Astrocyte (in vitro differentiated cells and primary cell): ENCODE measurements at regions not wholly inside any gene's neighbourhood (a gene's known extent, or its start where the extent isn't known, plus 50 kb on each side); places are given as distances from the start of the nearest gene placed in this dataset.

Experiments used
- DNase-seq: peaks from one replicate; pipeline ENCODE4 v3.0.0-alpha.2; 2010; ENCODE audit warnings: low read depth
- FAIRE-seq: peaks from 2 replicates; lab custom pipeline; 2011; peaks lifted over from hg19 to GRCh38; lab: Jason Lieb, UNC
- H2AFZ ChIP-seq: 2 replicates; pipeline ENCODE4 v1.6.0; 2012; ENCODE audit warnings: low read depth, low read length, inconsistent platforms
- H3K27ac ChIP-seq: 2 replicates; pipeline ENCODE4 v1.5.1; 2011; ENCODE audit warnings: low read depth, low read length, inconsistent platforms
- H3K27me3 ChIP-seq: 2 replicates; pipeline ENCODE4 v1.6.0; 2011; ENCODE audit warnings: low read length, inconsistent platforms; ENCODE audit not compliant: insufficient read depth
- H3K36me3 ChIP-seq: 2 replicates; pipeline ENCODE4 v1.5.1; 2011; ENCODE audit warnings: low read length, inconsistent platforms; ENCODE audit not compliant: insufficient read depth
- H3K4me1 ChIP-seq: 2 replicates; pipeline ENCODE4 v1.5.1; 2011; ENCODE audit warnings: low read length, inconsistent platforms; ENCODE audit not compliant: insufficient read depth
- H3K4me2 ChIP-seq: 2 replicates; pipeline ENCODE4 v1.6.0; 2012; ENCODE audit warnings: low read length, inconsistent platforms
- H3K4me3 ChIP-seq: 2 replicates; pipeline ENCODE4 v1.5.1; 2011; ENCODE audit warnings: low read depth, mild to moderate bottlenecking, low read length, inconsistent platforms; ENCODE audit not compliant: insufficient read depth
- H3K79me2 ChIP-seq: 2 replicates; pipeline ENCODE4 v1.6.0; 2012; ENCODE audit warnings: mild to moderate bottlenecking, low read length, inconsistent platforms; ENCODE audit not compliant: insufficient read depth
- H3K9ac ChIP-seq: 2 replicates; pipeline ENCODE4 v1.6.0; 2012; ENCODE audit warnings: mild to moderate bottlenecking, low read length, inconsistent platforms
- H3K9me3 ChIP-seq: 2 replicates; pipeline ENCODE4 v1.5.1; 2012; ENCODE audit warnings: low read depth, mild to moderate bottlenecking, low read length, inconsistent platforms; ENCODE audit not compliant: insufficient read depth
- H4K20me1 ChIP-seq: 2 replicates; pipeline ENCODE4 v1.6.0; 2012; ENCODE audit warnings: low read length, inconsistent platforms; ENCODE audit not compliant: insufficient read depth
- H3K27ac Mint-ChIP-seq: one replicate; pipeline ENCODE4 v1.8.0; 2021; ENCODE audit warnings: mild to moderate bottlenecking, mixed read lengths; ENCODE audit not compliant: unreplicated experiment
- H3K27me3 Mint-ChIP-seq: one replicate; pipeline ENCODE4 v1.8.0; 2021; ENCODE audit warnings: low read depth, mixed read lengths; ENCODE audit not compliant: unreplicated experiment
- H3K36me3 Mint-ChIP-seq: one replicate; pipeline ENCODE4 v1.8.0; 2021; ENCODE audit warnings: low read depth, mixed read lengths; ENCODE audit not compliant: unreplicated experiment
- H3K4me1 Mint-ChIP-seq: one replicate; pipeline ENCODE4 v1.8.0; 2021; ENCODE audit warnings: low read depth, mixed read lengths; ENCODE audit not compliant: unreplicated experiment
- H3K4me3 Mint-ChIP-seq: one replicate; pipeline ENCODE4 v1.8.0; 2021; ENCODE audit warnings: mild to moderate bottlenecking, moderate library complexity, mixed read lengths; ENCODE audit not compliant: unreplicated experiment
- H3K9me3 Mint-ChIP-seq: one replicate; pipeline ENCODE4 v1.8.0; 2021; ENCODE audit warnings: mild to moderate bottlenecking, mixed read lengths; ENCODE audit not compliant: unreplicated experiment
- EZH2 ChIP-seq: IDR thresholded peaks from 2 replicates; pipeline ENCODE4 v1.6.1; 2012; ENCODE audit warnings: mild to moderate bottlenecking, low read length, inconsistent platforms; ENCODE audit not compliant: insufficient read depth
- TF ChIP-seq, protein P1 (sequence below): IDR thresholded peaks from 2 replicates; pipeline ENCODE4 v1.5.1; 2011; ENCODE audit warnings: low read depth, mild to moderate bottlenecking, inconsistent platforms, low read length, moderate library complexity; ENCODE audit not compliant: insufficient read depth

DNA sequence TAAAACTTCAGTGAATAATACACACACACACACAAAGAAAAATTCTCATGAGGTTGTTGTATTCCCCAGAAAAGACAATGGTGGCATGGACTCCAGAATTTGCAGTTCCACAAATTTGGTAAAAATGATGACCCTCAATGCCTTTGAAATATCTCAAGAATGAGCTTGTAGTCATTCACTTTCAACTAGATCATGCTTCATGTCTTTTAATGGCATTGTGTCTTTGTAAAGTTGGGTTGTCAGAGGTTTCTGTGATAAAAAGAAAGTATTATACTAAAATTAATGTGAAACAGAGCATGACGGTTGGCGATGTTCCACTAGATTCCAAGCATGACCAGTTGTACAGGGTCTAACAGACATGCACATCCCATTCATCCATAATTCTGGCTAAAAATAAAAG lies 685.0 kb upstream of the FRG1 start:
- H3K9me3 ChIP-seq: no peaks in the 10 kb centered on the region
- H3K9ac ChIP-seq: no peak overlapping the region
- no peak overlapping the region for H3K4me3 ChIP-seq
- TF ChIP-seq, protein P1, sequence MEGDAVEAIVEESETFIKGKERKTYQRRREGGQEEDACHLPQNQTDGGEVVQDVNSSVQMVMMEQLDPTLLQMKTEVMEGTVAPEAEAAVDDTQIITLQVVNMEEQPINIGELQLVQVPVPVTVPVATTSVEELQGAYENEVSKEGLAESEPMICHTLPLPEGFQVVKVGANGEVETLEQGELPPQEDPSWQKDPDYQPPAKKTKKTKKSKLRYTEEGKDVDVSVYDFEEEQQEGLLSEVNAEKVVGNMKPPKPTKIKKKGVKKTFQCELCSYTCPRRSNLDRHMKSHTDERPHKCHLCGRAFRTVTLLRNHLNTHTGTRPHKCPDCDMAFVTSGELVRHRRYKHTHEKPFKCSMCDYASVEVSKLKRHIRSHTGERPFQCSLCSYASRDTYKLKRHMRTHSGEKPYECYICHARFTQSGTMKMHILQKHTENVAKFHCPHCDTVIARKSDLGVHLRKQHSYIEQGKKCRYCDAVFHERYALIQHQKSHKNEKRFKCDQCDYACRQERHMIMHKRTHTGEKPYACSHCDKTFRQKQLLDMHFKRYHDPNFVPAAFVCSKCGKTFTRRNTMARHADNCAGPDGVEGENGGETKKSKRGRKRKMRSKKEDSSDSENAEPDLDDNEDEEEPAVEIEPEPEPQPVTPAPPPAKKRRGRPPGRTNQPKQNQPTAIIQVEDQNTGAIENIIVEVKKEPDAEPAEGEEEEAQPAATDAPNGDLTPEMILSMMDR: no peak
- no peak for TF ChIP-seq EZH2
- H3K27ac ChIP-seq: no peak overlapping the region
- H3K4me1 Mint-ChIP-seq: peaks cover 4% of the 10 kb centered on the region
- no peaks in the 10 kb centered on the region for H3K4me1 ChIP-seq
- no peaks in the 10 kb centered on the region for H3K79me2 ChIP-seq
- H2AFZ ChIP-seq: no peak overlapping the region
- H3K4me2 ChIP-seq: no peak overlapping the region
- no peaks in the 10 kb centered on the region for H4K20me1 ChIP-seq
- H3K9me3 Mint-ChIP-seq: peaks cover 12% of the 10 kb centered on the region
- H3K36me3 Mint-ChIP-seq: peaks cover 1% of the 10 kb centered on the region
- H3K36me3 ChIP-seq: no peaks in the 10 kb centered on the region
- no peak overlapping the region for H3K4me3 Mint-ChIP-seq
- H3K27me3 Mint-ChIP-seq: no peaks in the 10 kb centered on the region
- FAIRE-seq: no peak
- H3K27me3 ChIP-seq: no peaks in the 10 kb centered on the region
- no peak overlapping the region for H3K27ac Mint-ChIP-seq
- DNase-seq: no peak

DNA sequence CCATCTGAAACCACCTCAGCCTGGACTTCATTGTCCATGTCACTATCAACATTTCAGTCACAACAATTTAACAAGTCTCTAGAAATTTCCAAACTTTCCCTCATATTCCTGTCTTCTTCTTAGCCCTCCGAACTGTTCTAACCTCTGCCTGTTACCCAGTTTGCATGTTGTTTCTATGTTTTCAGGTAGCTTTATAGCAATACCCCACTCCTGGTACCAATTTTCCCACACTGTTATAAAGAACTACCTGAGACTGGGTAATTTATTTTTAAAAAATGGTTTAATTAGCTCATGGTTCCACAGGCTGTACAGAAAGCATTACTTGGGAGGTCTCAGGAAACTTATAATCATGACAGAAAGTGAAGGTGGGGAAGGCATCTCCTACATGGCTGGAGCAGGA lies 679.2 kb upstream of the FRG1 start:
- H3K79me2 ChIP-seq: no peaks in the 10 kb centered on the region
- no peak overlapping the region for H3K27ac Mint-ChIP-seq
- no peaks in the 10 kb centered on the region for H3K4me1 ChIP-seq
- no peak overlapping the region for H3K9ac ChIP-seq
- DNase-seq (no peak), FAIRE-seq (no peak)
- H3K9me3 Mint-ChIP-seq: peaks cover 9% of the 10 kb centered on the region
- peaks cover 3% of the 10 kb centered on the region for H3K9me3 ChIP-seq
- H3K4me3 ChIP-seq: no peak overlapping the region
- H3K27me3 Mint-ChIP-seq: no peaks in the 10 kb centered on the region
- H2AFZ ChIP-seq: no peak overlapping the region
- no peak overlapping the region for H3K4me2 ChIP-seq
- H3K4me1 Mint-ChIP-seq: peaks cover under 1% of the 10 kb centered on the region
- H4K20me1 ChIP-seq: no peaks in the 10 kb centered on the region
- no peaks in the 10 kb centered on the region for H3K27me3 ChIP-seq
- no peaks in the 10 kb centered on the region for H3K36me3 ChIP-seq
- H3K27ac ChIP-seq: no peak overlapping the region
- H3K4me3 Mint-ChIP-seq: no peak overlapping the region
- peaks cover 3% of the 10 kb centered on the region for H3K36me3 Mint-ChIP-seq
- TF ChIP-seq, protein P1: no peak
- TF ChIP-seq EZH2: no peak

DNA sequence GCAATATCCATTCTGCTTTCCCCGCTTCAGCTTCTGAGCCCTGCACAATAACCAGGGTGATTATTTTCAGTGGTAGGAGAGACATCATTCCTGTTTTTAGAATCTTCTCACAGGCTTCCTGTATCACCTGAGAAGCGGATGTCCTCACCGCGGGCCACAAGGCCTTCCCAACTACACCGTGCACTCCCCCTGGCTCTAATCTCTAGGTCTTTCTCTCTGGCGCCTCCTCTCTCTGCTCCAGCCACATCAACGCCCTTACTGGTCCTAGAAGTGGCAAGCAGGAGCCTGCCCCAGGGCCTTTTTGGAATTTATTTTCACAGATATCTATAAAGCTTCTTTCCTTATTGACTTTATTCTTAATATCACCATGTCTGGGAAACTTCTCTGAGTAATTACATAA lies 675.2 kb upstream of the FRG1 start:
- H3K4me3 Mint-ChIP-seq: no peak overlapping the region
- no peak overlapping the region for H3K27ac Mint-ChIP-seq
- H3K9ac ChIP-seq: no peak overlapping the region
- H3K4me1 Mint-ChIP-seq: no peaks in the 10 kb centered on the region
- no peaks in the 10 kb centered on the region for H3K4me1 ChIP-seq
- no peaks in the 10 kb centered on the region for H3K36me3 ChIP-seq
- no peaks in the 10 kb centered on the region for H3K27me3 ChIP-seq
- peaks cover 2% of the 10 kb centered on the region for H3K36me3 Mint-ChIP-seq
- no peak overlapping the region for H2AFZ ChIP-seq
- H3K9me3 ChIP-seq: peaks cover 3% of the 10 kb centered on the region
- DNase-seq (no peak), FAIRE-seq (no peak)
- H3K27me3 Mint-ChIP-seq: no peaks in the 10 kb centered on the region
- no peak overlapping the region for H3K4me3 ChIP-seq
- no peaks in the 10 kb centered on the region for H3K79me2 ChIP-seq
- no peak overlapping the region for H3K4me2 ChIP-seq
- H4K20me1 ChIP-seq: no peaks in the 10 kb centered on the region
- peaks cover 6% of the 10 kb centered on the region for H3K9me3 Mint-ChIP-seq
- TF ChIP-seq EZH2: no peak
- TF ChIP-seq, protein P1: no peak
- no peak overlapping the region for H3K27ac ChIP-seq
